Testis (tissue), 2 donors: ENCODE measurements at regions not wholly inside any gene's neighbourhood (a gene's known extent, or its start where the extent isn't known, plus 50 kb on each side); places are given as distances from the start of the nearest gene placed in this dataset.

Experiments used
- POLR2A ChIP-seq: fragments of 450-650 bp; IDR thresholded peaks from one replicate; pipeline ENCODE4 v1.6.1; 2017; ENCODE audit warnings: antibody characterized with exemption, mild to moderate bottlenecking, moderate library complexity
- TF ChIP-seq, protein P1 (sequence below), 3 experiments: fragments of 450-650 bp in 2 of 3; fragments of 200-600 bp in 1 of 3; sonication (generic) in 1 of 3; IDR thresholded peaks; one replicate each; pipeline ENCODE4 v1.5.1; 2016 to 2019; ENCODE audit warnings: antibody characterized with exemption in 3 of 3, mild to moderate bottlenecking in 2 of 3, moderate library complexity in 1 of 3

DNA sequence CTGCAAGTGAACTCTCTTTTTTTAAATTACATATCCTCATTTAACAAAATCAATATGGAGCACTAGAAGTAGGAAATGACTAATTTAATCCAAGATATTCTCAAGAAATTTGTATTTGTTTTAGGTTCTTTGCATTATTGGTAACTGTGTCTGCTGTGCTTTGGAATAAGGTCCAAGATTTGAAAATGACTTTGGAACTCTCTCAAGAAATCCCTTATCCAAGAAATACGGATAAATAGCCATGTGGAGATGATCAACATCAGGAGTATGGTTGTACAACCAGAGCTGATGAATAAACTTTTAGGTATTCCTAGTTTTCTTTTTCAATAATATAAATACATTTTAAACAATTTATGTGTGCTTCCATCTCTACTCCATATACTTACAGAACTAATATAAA, 279.9 kb upstream of the SEMA3C start:
- TF ChIP-seq POLR2A: no peak
- TF ChIP-seq, protein P1, sequence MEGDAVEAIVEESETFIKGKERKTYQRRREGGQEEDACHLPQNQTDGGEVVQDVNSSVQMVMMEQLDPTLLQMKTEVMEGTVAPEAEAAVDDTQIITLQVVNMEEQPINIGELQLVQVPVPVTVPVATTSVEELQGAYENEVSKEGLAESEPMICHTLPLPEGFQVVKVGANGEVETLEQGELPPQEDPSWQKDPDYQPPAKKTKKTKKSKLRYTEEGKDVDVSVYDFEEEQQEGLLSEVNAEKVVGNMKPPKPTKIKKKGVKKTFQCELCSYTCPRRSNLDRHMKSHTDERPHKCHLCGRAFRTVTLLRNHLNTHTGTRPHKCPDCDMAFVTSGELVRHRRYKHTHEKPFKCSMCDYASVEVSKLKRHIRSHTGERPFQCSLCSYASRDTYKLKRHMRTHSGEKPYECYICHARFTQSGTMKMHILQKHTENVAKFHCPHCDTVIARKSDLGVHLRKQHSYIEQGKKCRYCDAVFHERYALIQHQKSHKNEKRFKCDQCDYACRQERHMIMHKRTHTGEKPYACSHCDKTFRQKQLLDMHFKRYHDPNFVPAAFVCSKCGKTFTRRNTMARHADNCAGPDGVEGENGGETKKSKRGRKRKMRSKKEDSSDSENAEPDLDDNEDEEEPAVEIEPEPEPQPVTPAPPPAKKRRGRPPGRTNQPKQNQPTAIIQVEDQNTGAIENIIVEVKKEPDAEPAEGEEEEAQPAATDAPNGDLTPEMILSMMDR (IDR thresholded peaks at IDR 0.05): no peak
